Testis (tissue), 2 donors: ENCODE measurements at regions not wholly inside any gene's neighbourhood (a gene's known extent, or its start where the extent isn't known, plus 50 kb on each side); places are given as distances from the start of the nearest gene placed in this dataset.

Experiments
- CTCF ChIP-seq, 3 experiments: fragments of 450-650 bp in 2 of 3; fragments of 200-600 bp in 1 of 3; sonication (generic) in 1 of 3; IDR thresholded peaks; one replicate each; pipeline ENCODE4 v1.5.1; 2016 to 2019; ENCODE audit warnings: antibody characterized with exemption in 3 of 3, mild to moderate bottlenecking in 2 of 3, moderate library complexity in 1 of 3
- POLR2A ChIP-seq: fragments of 450-650 bp; IDR thresholded peaks from one replicate; pipeline ENCODE4 v1.6.1; 2017; ENCODE audit warnings: antibody characterized with exemption, mild to moderate bottlenecking, moderate library complexity

GRCh38 chr5:92907938-92908606, 672.9 kb downstream of the NR2F1-AS1 start:
- TF ChIP-seq CTCF (IDR thresholded peaks at IDR 0.05) (no peak), POLR2A (no peak)
